Gastrocnemius medialis (tissue), 4 donors: ENCODE measurements at regions not wholly inside any gene's neighbourhood (a gene's known extent, or its start where the extent isn't known, plus 50 kb on each side); places are given as distances from the start of the nearest gene placed in this dataset.
"Not testable (repeated sequence)": the region's sequence is repeated elsewhere in the genome, so short reads cannot be mapped to it uniquely, and the experiment has no call there.

Experiments used
- ATAC-seq, 2 donors: fragments of 150-250 bp; one replicate each; pipeline ENCODE4 v1.9.1; 2016
- DNase-seq, 2 donors: peaks; one replicate each; pipeline ENCODE4 v3.0.0-alpha.2; 2019
- H3K27ac ChIP-seq, 4 donors: fragments of 200-600 bp; sonication (generic); 1 replicate in 1 of 4; 2 replicates in 3 of 4; pipeline ENCODE4 v1.5.1; 2016 to 2018; ENCODE audit warnings: mild to moderate bottlenecking in 2 of 4, moderate library complexity in 1 of 4
- H3K27me3 ChIP-seq, 3 donors: fragments of 200-600 bp; sonication (generic) in 2 of 3; 1 replicate in 1 of 3; 2 replicates in 2 of 3; pipeline versions ENCODE4 v1.5.1 to v1.6.0; 2016 to 2019; ENCODE audit warnings: mild to moderate bottlenecking in 1 of 3, moderate library complexity in 1 of 3
- H3K36me3 ChIP-seq, 2 donors: fragments of 200-600 bp; sonication (generic) in 1 of 2; one replicate each; pipeline ENCODE4 v1.5.1; 2017 to 2018
- H3K4me1 ChIP-seq, 2 donors: fragments of 200-600 bp; sonication (generic) in 1 of 2; one replicate each; pipeline ENCODE4 v1.5.1; 2016 to 2017; ENCODE audit warnings: mild to moderate bottlenecking in 2 of 2
- H3K4me3 ChIP-seq, 4 donors: fragments of 200-600 bp; sonication (generic) in 3 of 4; 1 replicate in 1 of 4; 2 replicates in 3 of 4; pipeline ENCODE4 v1.5.1; 2016 to 2019; ENCODE audit warnings: mild to moderate bottlenecking in 2 of 4
- H3K9me3 ChIP-seq, 3 donors: fragments of 200-600 bp; sonication (generic) in 2 of 3; 1 replicate in 1 of 3; 2 replicates in 2 of 3; pipeline ENCODE4 v1.5.1; 2016 to 2019
- POLR2A ChIP-seq, 2 donors: fragments of 450-650 bp; IDR thresholded peaks; one replicate each; pipeline ENCODE4 v1.6.1; 2017; ENCODE audit warnings: antibody characterized with exemption in 2 of 2, mild to moderate bottlenecking in 2 of 2, moderate library complexity in 2 of 2
- in situ Hi-C, 4 donors: fragments of 200-750 bp; cut with MboI; loops; one replicate each; pipeline versions ENCODE4 v1.15.0 to v1.8.0; 2017; ENCODE audit warnings: low sequenced_read_pairs in 4 of 4
- intact Hi-C: fragments of 100-400 bp; cut with DNase I; formaldehyde crosslinking; loops from one replicate; pipeline ENCODE4 v1.15.1; 2023; ENCODE audit warnings: low total_unique reads
- TF ChIP-seq, protein P1 (sequence below), 5 experiments: fragments of 450-650 bp in 3 of 5; fragments of 200-600 bp in 2 of 5; sonication (generic) in 2 of 5; IDR thresholded peaks in 4 of 5; conservative IDR thresholded peaks in 1 of 5; 1 replicate in 4 of 5; 2 replicates in 1 of 5; pipeline ENCODE4 v1.5.1; 2016 to 2019; ENCODE audit warnings: antibody characterized with exemption in 5 of 5, mild to moderate bottlenecking in 3 of 5, moderate library complexity in 3 of 5

DNA sequence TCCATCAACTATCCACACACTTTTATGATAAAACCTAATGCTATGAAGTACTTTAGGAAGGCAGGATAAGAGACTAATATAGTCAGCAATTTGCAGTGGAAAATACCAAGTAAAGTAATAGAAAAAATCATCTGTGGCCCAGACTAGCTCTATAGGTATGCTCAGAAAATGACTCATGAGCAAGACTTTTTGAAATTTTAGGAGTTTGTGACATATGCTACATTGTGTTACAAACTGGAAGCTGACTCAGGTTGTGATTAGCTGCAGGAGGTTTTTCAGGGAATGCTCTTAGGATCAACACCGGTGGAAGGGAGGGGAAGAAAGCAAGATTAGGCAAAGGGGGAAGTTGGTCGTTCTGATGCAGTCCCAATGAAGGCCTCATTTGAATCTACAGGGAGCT lies 56.1 kb downstream of the FEZF1 start:
- TF ChIP-seq, protein P1, sequence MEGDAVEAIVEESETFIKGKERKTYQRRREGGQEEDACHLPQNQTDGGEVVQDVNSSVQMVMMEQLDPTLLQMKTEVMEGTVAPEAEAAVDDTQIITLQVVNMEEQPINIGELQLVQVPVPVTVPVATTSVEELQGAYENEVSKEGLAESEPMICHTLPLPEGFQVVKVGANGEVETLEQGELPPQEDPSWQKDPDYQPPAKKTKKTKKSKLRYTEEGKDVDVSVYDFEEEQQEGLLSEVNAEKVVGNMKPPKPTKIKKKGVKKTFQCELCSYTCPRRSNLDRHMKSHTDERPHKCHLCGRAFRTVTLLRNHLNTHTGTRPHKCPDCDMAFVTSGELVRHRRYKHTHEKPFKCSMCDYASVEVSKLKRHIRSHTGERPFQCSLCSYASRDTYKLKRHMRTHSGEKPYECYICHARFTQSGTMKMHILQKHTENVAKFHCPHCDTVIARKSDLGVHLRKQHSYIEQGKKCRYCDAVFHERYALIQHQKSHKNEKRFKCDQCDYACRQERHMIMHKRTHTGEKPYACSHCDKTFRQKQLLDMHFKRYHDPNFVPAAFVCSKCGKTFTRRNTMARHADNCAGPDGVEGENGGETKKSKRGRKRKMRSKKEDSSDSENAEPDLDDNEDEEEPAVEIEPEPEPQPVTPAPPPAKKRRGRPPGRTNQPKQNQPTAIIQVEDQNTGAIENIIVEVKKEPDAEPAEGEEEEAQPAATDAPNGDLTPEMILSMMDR (IDR thresholded peaks at IDR 0.05 in 4 of 5, conservative IDR thresholded peaks at IDR 0.05 in 1 of 5), result no peak
- no peak for TF ChIP-seq POLR2A (IDR thresholded peaks at IDR 0.05)
- Histone ChIP-seq H3K9me3 (no peaks in the 10 kb centered on the region), H3K4me1 (no peaks in the 10 kb centered on the region), H3K4me3 (no peak overlapping the region), H3K27me3 (no peaks in the 10 kb centered on the region), H3K36me3 (no peaks in the 10 kb centered on the region), H3K27ac (no peak overlapping the region)
- no peak for DNase-seq
- in situ Hi-C loops, result no loop called here
- no peak for ATAC-seq
- intact Hi-C loops, result no loop called here

DNA sequence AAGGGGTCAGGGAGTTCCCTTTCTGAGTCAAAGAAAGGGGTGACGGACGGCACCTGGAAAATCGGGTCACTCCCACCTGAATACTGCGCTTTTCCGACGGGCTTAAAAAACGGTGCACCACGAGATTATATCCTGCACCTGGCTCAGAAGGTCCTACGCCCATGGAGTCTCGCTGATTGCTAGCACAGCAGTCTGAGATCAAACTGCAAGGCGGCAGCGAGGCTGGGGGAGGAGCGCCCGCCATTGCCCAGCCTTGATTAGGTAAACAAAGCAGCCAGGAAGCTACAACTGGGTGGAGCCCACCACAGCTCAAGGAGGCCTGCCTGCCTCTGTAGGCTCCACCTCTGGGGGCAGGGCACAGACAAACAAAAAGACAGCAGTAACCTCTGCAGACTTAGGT lies 65.8 kb downstream of the FEZF1 start:
- H3K36me3 ChIP-seq, H3K27me3 ChIP-seq, H3K4me3 ChIP-seq, DNase-seq, H3K9me3 ChIP-seq, intact Hi-C loops, H3K4me1 ChIP-seq, H3K27ac ChIP-seq, ATAC-seq, in situ Hi-C loops: not testable (repeated sequence)

DNA sequence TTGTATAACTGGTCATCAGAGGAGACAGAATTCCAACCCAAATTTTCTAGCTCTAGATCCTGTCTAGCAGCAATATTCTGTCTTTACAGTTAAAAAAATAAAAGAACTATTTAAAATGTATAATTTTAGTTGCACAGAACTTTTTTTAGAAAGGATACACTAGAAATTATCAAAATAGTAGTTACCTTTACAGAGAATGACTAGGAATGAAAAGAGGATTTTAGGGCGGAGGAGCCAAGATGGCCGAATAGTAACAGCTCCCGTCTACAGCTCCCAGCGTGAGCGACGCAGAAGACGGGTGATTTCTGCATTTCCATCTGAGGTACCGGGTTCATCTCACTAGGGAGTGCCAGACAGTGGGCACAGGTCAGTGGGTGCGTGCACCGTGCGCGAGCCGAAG lies 66.3 kb downstream of the FEZF1 start:
- H3K27ac ChIP-seq, H3K4me1 ChIP-seq, H3K27me3 ChIP-seq, H3K4me3 ChIP-seq, intact Hi-C loops, H3K36me3 ChIP-seq, H3K9me3 ChIP-seq, in situ Hi-C loops, DNase-seq, ATAC-seq: not testable (repeated sequence)

DNA sequence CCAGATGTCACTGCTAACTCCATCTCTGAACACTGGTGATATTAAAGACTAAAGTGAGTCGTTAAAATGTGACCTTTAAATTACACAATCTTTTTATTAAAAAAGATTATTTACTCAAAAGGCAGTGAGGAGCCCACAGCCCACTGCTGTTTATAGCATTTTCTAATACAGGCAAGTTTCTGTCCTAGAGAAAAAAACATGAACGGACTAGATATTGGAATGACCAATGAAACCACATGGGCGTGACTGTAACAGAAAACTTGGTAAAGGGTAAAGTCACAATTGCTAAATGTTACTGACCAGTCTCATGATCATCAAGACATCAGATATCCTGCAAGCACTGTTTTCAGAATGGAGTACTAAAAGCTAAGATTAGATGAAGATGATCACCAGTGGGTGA lies 78.7 kb downstream of the FEZF1 start:
- H3K27me3 ChIP-seq, result no peaks in the 10 kb centered on the region
- no peaks in the 10 kb centered on the region for H3K4me1 ChIP-seq
- no peak overlapping the region for H3K27ac ChIP-seq
- intact Hi-C loops, result no loop called here
- H3K36me3 ChIP-seq, result no peaks in the 10 kb centered on the region
- DNase-seq (no peak), ATAC-seq (no peak)
- no peaks in the 10 kb centered on the region for H3K9me3 ChIP-seq
- H3K4me3 ChIP-seq, result no peak overlapping the region
- TF ChIP-seq, protein P1 (IDR thresholded peaks at IDR 0.05 in 4 of 5, conservative IDR thresholded peaks at IDR 0.05 in 1 of 5), result no peak
- TF ChIP-seq POLR2A (IDR thresholded peaks at IDR 0.05), result no peak
- in situ Hi-C loops, result no loop called here

DNA sequence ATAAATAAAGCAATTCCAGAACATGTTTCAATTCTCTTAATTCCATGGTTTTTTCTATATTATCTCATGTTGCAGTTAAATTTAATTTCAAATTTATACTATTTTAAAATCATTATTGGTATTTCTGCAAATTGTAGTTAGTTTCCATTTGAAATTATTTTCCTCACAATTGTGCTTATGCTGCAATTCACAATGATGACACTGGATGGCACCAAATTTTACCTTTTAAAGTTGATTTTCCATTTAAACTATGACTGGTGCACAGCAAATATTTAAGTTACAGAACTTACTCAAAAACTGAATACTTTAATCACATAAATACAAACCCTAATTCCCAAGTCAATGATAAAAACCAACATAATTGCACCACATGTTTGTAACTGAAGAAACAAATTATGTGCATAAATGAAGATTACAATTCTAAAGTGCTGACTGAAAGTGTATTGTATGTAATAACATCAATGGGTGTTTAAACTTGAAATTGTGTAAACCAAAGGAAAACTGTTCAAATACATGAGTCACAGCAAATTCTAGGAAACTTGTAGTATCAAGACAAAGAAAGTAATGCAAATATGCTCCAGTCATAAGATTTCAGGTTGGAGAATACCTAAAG lies 75.3 kb upstream of the AASS start:
- DNase-seq (no peak), ATAC-seq (no peak)
- no peaks in the 10 kb centered on the region for H3K27me3 ChIP-seq
- in situ Hi-C loops, result loop anchor here in 3 of 4 donors (10.0 to 25.0 kb wide), 2 partner anchors 315 to 318 kb away; no protein-coding TSS in a partner anchor
- no peak overlapping the region for H3K4me3 ChIP-seq
- intact Hi-C loops, result loop anchor here (2.0 to 5.0 kb wide), 2 partner anchors 309 to 933 kb away; no protein-coding TSS in a partner anchor
- no peak overlapping the region for H3K27ac ChIP-seq
- TF ChIP-seq POLR2A (IDR thresholded peaks at IDR 0.05), result no peak
- TF ChIP-seq, protein P1 (IDR thresholded peaks at IDR 0.05 in 4 of 5, conservative IDR thresholded peaks at IDR 0.05 in 1 of 5), result peak in 4 of 5 experiments; percentile 8 to 49 (median 36)
- no peaks in the 10 kb centered on the region for H3K9me3 ChIP-seq
- H3K4me1 ChIP-seq, result no peaks in the 10 kb centered on the region
- H3K36me3 ChIP-seq, result no peaks in the 10 kb centered on the region

DNA sequence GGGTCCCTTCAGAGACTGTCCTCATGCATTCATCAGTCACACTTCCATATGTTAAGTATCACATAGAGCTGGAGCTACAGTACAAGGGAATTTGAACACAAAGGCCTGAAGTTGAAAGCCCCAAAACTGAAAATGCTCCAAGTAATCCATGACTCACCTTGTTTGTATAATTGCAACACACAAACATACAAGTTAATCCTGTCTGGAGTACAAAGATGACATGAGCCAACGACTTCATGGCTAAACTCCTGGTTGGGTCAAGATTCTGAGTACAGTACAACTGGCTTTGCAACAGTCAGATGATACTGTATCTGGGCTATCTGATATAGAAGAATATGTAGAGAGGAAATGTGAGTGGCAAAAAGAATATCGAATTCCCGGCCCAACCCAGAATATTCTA lies 73.1 kb upstream of the AASS start:
- Histone ChIP-seq H3K4me1 (no peaks in the 10 kb centered on the region), H3K4me3 (no peak overlapping the region), H3K36me3 (no peaks in the 10 kb centered on the region), H3K27ac (no peak overlapping the region), H3K27me3 (no peaks in the 10 kb centered on the region), H3K9me3 (no peaks in the 10 kb centered on the region)
- intact Hi-C loops (loop anchor here (5.0 kb wide), 1 partner anchor 935 kb away; no protein-coding TSS in a partner anchor), in situ Hi-C loops (loop anchor here in 3 of 4 donors (10.0 to 25.0 kb wide), 2 partner anchors 318 to 320 kb away; no protein-coding TSS in a partner anchor)
- ATAC-seq, result no peak
- no peak for TF ChIP-seq POLR2A (IDR thresholded peaks at IDR 0.05)
- TF ChIP-seq, protein P1 (IDR thresholded peaks at IDR 0.05 in 4 of 5, conservative IDR thresholded peaks at IDR 0.05 in 1 of 5), result no peak
- DNase-seq, result no peak
